ENCODE measurements at regions not wholly inside any gene's neighbourhood (a gene's known extent, or its start where the extent isn't known, plus 50 kb on each side); places are given as distances from the start of the nearest gene placed in this dataset.

GRCh38 chr10:129078746-129079145 lies 388.3 kb upstream of the MGMT start:
- TF ChIP-seq TAF1 (IDR thresholded peaks at IDR 0.05; ENCODE audit: borderline replicate concordance, insufficient read depth, low read length) = no peak
- no peak for TF ChIP-seq REST (IDR thresholded peaks at IDR 0.05; ENCODE audit: insufficient read depth in 1 of 2, low read depth in 2 of 2, low read length in 2 of 2)

All from PFSK-1 (cell line).